Activated T-cell treated with anti-CD3 and anti-CD28 coated beads for 48 hours (primary cell): ENCODE measurements at regions not wholly inside any gene's neighbourhood (a gene's known extent, or its start where the extent isn't known, plus 50 kb on each side); places are given as distances from the start of the nearest gene placed in this dataset.

Experiments
- DNase-seq: peaks from one replicate; pipeline ENCODE4 v3.0.0-alpha.2; 2020; ENCODE audit warnings: low read depth

GRCh38 chr4:124322234-124323065 is 390.1 kb downstream of the ANKRD50 start:
- DNase-seq, result no peak

GRCh38 chr4:124325690-124326089 is 386.8 kb downstream of the ANKRD50 start:
- no peak for DNase-seq

GRCh38 chr4:124329134-124329533 is 383.4 kb downstream of the ANKRD50 start:
- no peak for DNase-seq

- DNase-seq, result no peak
These were observed 382.5 kb downstream of the ANKRD50 start for GRCh38 chr4:124330045-124330444.

- no peak for DNase-seq
These were observed 380.8 kb downstream of the ANKRD50 start for GRCh38 chr4:124331781-124332180.

GRCh38 chr4:124333466-124333865 is 379.1 kb downstream of the ANKRD50 start:
- DNase-seq, result no peak

- DNase-seq, result no peak
These were observed 378.4 kb downstream of the ANKRD50 start for GRCh38 chr4:124334119-124334518.

- no peak for DNase-seq
These were observed 374.7 kb downstream of the ANKRD50 start for GRCh38 chr4:124337874-124338273.

- no peak for DNase-seq
These were observed 368.8 kb downstream of the ANKRD50 start for GRCh38 chr4:124343661-124344171.

- DNase-seq, result no peak
These were observed 339.6 kb downstream of the ANKRD50 start for GRCh38 chr4:124372916-124373315.

GRCh38 chr4:124386163-124386562 is 326.4 kb downstream of the ANKRD50 start:
- DNase-seq, result no peak

GRCh38 chr4:124386648-124387047 is 325.9 kb downstream of the ANKRD50 start:
- no peak for DNase-seq

- no peak for DNase-seq
These were observed 322.9 kb downstream of the ANKRD50 start for GRCh38 chr4:124389591-124389990.

GRCh38 chr4:124390861-124391260 is 321.7 kb downstream of the ANKRD50 start:
- no peak for DNase-seq

GRCh38 chr4:124396333-124396732 is 316.2 kb downstream of the ANKRD50 start:
- DNase-seq, result no peak

GRCh38 chr4:124401606-124402005 is 310.9 kb downstream of the ANKRD50 start:
- DNase-seq, result no peak

- no peak for DNase-seq
These were observed 303.5 kb downstream of the ANKRD50 start for GRCh38 chr4:124409044-124409443.

GRCh38 chr4:124414276-124415040 is 298.1 kb downstream of the ANKRD50 start:
- no peak for DNase-seq

- DNase-seq, result no peak
These were observed 297.4 kb downstream of the ANKRD50 start for GRCh38 chr4:124415146-124415545.

- no peak for DNase-seq
These were observed 295.2 kb downstream of the ANKRD50 start for GRCh38 chr4:124417371-124417770.

GRCh38 chr4:124420166-124420695 is 292.3 kb downstream of the ANKRD50 start:
- DNase-seq, result no peak

GRCh38 chr4:124423160-124423559 is 289.4 kb downstream of the ANKRD50 start:
- DNase-seq, result no peak

- no peak for DNase-seq
These were observed 286.3 kb downstream of the ANKRD50 start for GRCh38 chr4:124426279-124426678.
